ENCODE measurements at regions not wholly inside any gene's neighbourhood (a gene's known extent, or its start where the extent isn't known, plus 50 kb on each side); places are given as distances from the start of the nearest gene placed in this dataset.

GRCh38 chr10:2980791-2981360 is 86.5 kb upstream of the PFKP start:
- no peak for DNase-seq

GRCh38 chr10:2980116-2980515 is 87.2 kb upstream of the PFKP start:
- no peak for DNase-seq

DNA sequence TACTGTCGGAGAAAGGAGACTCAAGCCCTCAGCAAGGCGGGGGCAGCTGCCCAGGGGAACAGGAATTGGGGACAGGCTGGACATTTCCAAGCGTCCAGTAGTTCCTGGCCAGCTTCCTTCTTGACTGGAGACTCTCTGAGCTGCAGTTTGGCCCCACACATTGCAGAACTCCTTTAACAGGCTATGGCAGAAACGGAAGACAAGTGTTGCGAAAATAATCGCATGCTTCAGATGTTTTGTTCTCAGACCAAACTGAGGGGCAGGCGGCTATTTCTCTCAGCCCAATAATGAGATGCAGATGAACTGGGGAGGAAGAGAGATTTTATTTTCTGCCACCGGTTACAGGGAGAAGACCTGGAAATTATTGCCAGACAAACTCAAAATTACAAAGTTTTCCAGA is 88.0 kb upstream of the PFKP start:
- DNase-seq = no peak

DNA sequence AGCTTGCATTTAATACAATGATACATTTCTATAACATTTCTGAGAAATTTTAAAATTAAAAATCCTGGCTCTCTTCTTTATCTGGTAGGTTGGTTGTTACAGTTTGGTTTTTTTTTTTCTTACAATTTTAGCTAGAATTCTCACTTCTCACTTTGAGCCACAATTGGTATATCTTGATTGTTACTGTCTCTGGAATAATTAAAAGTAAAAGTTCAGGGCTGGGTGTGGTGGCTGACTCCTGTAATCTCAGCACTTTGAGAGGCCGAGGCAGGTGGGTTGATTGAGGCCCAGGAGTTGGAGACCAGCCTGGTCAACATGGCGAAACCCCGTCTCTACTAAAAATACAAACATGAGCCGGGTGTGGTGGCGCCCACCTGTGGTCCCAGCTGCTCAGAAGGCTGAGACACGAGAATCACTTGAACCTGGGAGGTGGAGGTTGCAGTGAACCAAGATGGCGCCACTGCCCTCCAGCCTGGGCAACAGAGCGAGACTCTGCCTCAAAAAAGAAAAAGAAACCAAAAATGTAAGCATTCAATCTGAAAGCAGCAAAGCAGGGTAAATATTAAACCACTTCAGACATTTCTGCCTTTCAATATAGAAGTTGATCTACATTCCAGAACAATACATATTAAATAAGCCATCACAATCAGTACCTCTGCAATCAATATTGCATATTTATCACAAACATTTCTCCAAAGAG is 88.6 kb upstream of the PFKP start:
- no peak for DNase-seq

DNA sequence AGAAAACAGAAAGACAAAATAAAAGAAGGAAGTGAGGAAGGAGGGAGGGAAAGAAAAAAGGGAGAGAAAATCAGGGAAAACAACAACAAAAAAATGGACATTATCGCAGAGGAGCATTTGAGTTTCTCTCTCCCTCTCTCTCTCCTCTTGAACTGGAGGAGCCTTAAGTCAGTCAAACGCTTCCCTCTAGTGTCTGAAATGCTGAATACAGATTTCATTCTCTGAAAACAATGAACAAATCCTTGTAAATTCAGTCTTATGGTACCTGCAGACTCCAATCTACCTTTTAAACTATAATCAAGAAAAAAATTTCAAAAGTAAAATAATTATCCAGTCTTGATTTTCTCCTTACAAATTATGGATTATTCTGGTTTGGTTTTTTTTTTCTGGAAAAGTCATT is 89.2 kb upstream of the PFKP start:
- DNase-seq = no peak

DNA sequence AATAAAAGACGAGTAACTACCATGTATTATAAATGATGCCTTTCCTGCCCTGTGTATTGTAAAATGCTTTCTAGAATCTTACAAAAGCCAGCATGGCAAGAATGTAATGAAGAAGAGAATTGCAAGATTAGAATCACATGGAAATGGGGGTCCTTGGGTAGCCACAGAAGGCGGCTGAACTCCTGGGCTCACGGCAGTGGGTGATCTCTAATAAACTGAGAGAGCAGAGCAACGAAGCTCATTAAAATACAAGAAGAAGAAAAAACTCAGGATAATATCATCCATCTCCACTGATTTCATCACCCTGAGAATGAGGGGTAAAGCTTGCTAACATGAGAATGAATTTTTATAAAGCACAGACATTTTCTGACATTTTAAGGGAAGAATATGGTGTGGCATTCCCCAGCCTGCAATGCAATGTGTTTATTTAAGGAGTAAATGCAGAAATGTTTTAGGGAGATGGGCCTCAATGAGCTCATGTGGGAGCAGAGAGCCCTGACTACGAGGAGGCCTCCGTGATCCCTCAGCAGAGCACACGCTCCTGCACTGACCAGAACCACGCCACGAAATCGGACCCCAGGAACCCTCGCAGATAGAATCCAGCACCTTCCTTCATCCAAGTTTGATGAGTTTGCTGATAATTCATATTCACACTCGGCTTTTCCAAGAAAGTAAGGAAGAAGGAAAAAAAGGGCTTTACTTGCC is 92.7 kb upstream of the PFKP start:
- no peak for DNase-seq

DNA sequence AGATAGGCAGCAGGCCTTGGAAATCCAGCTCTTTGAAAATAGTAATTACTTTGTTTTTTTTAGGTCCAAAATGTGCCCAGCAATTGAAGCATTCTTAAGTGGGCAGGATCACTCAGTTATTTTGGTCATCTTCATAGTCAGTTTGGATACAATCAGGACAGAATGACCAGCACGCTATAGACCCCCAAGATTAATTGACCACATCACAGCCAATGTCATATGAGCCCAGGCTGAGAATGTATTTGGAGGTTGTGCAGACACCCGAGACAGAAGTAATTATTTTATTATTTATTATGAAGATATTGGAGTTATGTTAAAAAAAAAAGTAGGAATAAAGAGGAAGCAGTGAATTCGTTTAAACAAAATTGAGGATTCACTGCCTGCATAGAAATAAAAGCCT is 93.3 kb upstream of the PFKP start:
- no peak for DNase-seq

DNA sequence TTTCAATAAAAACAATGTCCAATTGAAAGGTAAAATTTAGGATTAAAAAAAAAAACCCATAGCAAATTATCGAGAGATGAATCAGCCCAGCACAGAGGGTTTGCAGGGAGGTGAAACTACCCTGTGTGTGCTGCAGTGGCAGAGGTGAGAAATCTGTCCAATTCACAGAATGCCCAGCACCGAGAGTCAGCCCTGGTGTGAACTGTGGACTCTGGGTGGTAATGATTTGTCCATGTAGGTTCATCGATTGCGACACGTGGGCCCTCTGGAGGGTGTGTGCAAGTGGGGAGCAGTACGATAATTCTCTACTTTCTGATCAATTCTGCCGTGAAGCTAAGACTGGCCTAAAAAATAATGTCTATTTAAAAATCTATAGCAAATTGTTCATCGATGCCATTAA is 94.5 kb upstream of the PFKP start:
- DNase-seq = no peak

DNA sequence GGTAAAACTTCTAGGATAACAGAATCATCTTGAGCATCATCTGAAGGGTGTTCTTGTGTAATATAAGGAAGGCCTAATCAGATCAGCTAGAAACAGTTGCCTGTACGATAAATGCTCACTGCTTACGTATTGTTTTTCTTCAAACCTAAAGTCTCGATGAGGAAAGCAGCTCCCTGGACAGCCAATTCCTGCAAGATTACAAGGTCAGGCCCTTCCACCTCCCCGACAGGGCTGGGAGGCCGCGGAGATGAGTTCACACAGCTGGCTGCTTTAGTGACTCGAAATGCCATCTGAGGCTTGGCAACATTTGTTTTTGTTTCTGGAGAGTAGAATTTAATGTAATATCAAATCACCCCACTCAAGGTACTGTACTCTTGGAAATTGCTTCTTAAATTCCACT is 95.1 kb upstream of the PFKP start:
- DNase-seq = no peak

DNA sequence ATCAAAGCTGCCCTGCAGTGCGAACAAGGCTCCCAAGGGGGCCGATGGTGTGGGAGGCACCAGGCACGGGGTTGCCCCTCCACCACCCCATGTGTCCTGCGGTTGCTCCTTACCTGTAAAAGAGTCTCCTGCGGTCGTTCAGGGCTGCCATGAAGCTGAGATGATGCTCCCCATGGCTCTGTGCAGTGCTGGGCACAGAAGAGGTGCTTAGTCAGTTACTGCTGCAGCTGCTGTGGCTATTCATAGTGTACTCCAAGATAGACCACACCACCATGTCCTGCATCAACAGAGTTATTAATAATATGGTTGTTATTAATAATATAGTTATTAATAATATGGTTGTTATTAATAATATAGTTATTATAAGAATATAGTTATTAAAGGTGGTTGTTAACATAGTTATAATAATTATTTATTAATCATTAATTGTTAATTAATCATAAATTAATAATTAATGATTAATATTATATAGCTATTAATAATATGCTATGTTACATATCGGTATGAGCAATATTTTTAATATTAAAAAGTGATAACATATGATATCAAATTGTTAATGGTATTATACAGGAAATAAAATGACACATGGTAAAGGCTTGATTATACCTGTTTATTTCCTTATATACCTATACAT is 97.0 kb upstream of the PFKP start:
- no peak for DNase-seq

- DNase-seq = no peak
Observed at GRCh38 chr10:2968401-2969058, 98.8 kb upstream of the PFKP start.

GRCh38 chr10:2966134-2966533 is 101.2 kb upstream of the PFKP start:
- no peak for DNase-seq

DNA sequence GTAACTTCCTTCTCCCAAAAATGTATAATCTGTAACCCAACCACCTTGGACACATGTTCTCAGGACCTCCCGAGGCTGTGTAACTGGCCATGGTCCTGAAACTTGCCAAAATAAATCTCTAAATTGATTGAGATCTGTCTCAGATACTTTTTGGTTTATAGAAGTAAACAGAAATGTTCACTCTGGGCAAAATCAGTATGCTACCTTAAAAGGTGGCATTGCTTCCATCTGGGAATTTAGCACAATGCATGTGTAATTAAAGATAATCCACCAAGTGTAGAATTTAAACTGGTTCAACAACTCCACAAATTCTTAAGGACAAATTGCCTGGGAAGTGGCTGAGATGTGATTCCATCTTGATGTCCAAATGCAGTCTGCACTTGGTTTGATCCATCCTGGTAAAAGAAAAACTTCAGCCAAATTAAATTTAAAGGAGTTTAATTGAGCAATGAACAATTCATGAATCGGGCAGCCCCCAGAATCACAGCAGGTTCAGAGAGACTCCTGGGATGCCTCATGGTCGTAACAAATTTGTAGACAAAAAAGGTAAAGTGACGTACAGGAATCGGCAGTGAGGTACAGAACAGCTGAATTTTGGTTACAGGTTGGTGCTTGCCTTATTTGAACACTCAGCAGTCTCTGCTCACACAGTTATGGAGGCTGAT is 102.6 kb upstream of the PFKP start:
- DNase-seq = no peak

DNA sequence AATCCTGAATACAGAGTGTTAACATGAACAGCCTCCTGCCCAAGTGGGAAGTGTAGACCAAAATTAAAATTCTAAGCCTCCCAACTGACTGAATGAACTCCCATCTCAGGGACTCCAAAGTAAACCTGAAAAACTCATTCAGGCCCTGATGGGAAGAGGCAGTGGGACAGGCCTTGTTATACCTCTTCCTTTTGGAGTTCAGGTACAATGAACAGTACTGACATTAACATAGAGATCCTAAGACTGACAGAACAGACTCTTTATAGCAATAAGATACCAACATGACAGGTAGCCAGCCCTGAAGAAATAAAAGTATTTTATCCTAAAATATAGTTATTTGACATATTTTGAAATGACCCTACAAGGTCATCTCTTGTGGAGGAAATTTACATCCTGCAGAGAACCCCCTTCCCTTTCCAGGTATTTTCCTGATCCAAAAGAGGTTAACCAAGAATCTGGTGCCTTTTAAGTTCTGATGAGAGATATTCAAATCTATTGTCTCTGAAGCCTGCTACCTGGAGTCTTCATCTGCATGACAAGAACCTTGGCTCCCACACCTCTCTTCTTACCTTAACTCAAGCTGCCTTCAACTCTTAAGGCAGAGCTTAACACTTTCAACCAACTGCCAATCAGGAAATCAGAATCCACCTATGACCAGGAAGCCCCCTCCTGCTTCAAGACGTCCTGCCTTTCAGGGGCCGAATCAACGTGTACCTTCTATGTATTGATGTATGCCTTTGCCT is 103.3 kb upstream of the PFKP start:
- no peak for DNase-seq

- DNase-seq = no peak
Observed at GRCh38 chr10:2962194-2962593, 105.2 kb upstream of the PFKP start.

DNA sequence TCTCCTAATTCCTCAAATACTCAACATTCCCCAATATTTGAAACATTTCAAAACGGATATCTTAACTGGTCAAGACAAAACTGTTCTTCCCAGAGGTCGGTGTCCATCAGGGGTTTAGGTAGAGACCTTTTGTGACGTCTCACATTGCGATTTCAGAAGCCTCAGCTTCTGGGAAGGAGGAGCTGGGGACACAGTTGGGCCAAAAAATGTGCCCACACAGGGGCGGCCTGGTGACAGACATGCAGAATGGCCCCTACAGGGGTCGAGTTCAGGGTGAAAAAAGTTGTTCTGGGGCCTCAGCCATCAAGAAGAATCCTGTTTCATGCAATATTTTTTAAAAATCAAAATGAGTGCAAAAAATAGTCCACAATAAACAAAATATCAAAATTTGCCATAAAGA is 108.7 kb upstream of the PFKP start:
- no peak for DNase-seq

GRCh38 chr10:2957785-2958184 is 109.6 kb upstream of the PFKP start:
- no peak for DNase-seq

GRCh38 chr10:2955064-2955463 is 112.3 kb upstream of the PFKP start:
- DNase-seq = no peak

GRCh38 chr10:2953495-2953894 is 113.9 kb upstream of the PFKP start:
- no peak for DNase-seq

GRCh38 chr10:2951235-2951835 is 116.0 kb upstream of the PFKP start:
- no peak for DNase-seq

- no peak for DNase-seq
Observed at GRCh38 chr10:2950546-2950945, 116.8 kb upstream of the PFKP start.

DNA sequence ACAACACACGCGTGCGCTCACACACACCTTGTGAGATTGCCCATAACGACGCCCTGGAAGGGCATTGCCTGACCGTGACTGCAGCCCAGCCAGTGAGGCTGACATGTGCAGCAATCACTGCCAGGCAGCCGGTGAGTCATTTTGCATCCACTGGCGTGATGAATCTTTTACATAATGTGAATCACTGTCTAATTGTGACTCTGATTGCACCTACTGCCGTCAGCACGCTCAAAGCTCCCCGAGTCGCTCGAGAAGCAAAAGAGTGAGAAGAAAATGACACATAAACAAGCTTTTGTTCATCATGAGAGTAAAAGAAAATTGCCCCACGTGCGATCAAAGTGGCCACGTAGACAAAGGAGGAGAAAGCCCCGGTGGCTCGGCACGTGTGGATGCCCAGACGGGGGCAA is 117.4 kb upstream of the PFKP start:
- no peak for DNase-seq
